Upper lobe of left lung (tissue), 4 donors: ENCODE measurements at regions not wholly inside any gene's neighbourhood (a gene's known extent, or its start where the extent isn't known, plus 50 kb on each side); places are given as distances from the start of the nearest gene placed in this dataset.

ENCODE experiments used
- CTCF ChIP-seq, 6 experiments: fragments of 450-650 bp in 4 of 6; fragments of 200-600 bp in 2 of 6; sonication (generic) in 2 of 6; IDR thresholded peaks; one replicate each; pipeline ENCODE4 v1.5.1; 2016 to 2019; ENCODE audit warnings: antibody characterized with exemption in 6 of 6
- EP300 ChIP-seq, 4 donors: sonication (generic); formaldehyde crosslinking; IDR thresholded peaks; one replicate each; pipeline ENCODE4 v1.5.1; 2017; ENCODE audit warnings: antibody characterized with exemption in 4 of 4, control low read depth in 2 of 4
- POLR2A ChIP-seq, 4 donors: fragments of 450-650 bp; IDR thresholded peaks; one replicate each; pipeline ENCODE4 v1.5.1; 2016 to 2017; ENCODE audit warnings: antibody characterized with exemption in 4 of 4, mild to moderate bottlenecking in 2 of 4
- POLR2AphosphoS5 ChIP-seq, 2 donors: sonication (generic); formaldehyde crosslinking; IDR thresholded peaks; one replicate each; pipeline ENCODE4 v1.5.1; 2017; ENCODE audit warnings: antibody characterized with exemption in 2 of 2

- no peak for TF ChIP-seq POLR2A (IDR thresholded peaks at IDR 0.05)
- TF ChIP-seq CTCF (IDR thresholded peaks at IDR 0.05): no peak
- no peak for TF ChIP-seq EP300 (IDR thresholded peaks at IDR 0.05)
- no peak for TF ChIP-seq POLR2AphosphoS5 (IDR thresholded peaks at IDR 0.05)
Measured at GRCh38 chr7:24492576-24492975, 80.7 kb upstream of the PALS2 start.
